ENCODE measurements at regions not wholly inside any gene's neighbourhood (a gene's known extent, or its start where the extent isn't known, plus 50 kb on each side); places are given as distances from the start of the nearest gene placed in this dataset.

DNA sequence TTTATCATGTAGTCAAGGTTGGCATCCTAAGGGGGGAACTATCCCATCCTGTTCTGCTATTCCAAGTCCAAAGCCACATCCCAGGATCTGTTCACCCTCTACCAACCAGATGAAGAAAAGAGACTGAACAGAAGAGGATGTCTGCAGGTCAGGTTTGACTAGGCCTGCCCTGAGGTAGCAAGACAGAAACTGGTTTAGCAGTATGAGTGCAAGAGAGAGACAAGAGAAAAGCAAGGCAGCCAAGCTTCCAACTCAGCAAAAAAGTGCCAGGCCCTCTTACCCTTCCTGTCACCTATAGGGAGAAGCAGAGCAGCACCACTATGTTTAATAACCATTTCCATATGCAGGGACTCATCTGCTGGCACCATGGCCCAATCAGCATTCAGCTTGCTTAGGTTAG lies 320.8 kb upstream of the DUSP10 start:
- H3K27ac ChIP-seq (ENCODE audit: low read depth in 1 of 2, low read length in 1 of 2) = no peak overlapping the region
- no peak for ATAC-seq (ENCODE audit: insufficient read depth, low FRiP score)
- peaks cover 0 to 7% (median 1%) of the 10 kb centered on the region in 4 donors for H3K9me3 ChIP-seq (ENCODE audit: control insufficient read depth in 4 of 4, insufficient read depth in 3 of 4, low read length in 3 of 4)
- no peak overlapping the region for H3K9ac ChIP-seq (ENCODE audit: insufficient read depth in 1 of 2, low read length in 2 of 2)
- H3K4me1 ChIP-seq (ENCODE audit: control insufficient read depth in 5 of 5, insufficient read depth in 5 of 5, low read length in 5 of 5) = no peaks in the 10 kb centered on the region
- H3K4me3 ChIP-seq = no peak overlapping the region
- no peaks in the 10 kb centered on the region for H3K36me3 ChIP-seq (ENCODE audit: control insufficient read depth in 4 of 4, insufficient read depth in 4 of 4, low read length in 4 of 4)
- H3K27me3 ChIP-seq (ENCODE audit: control insufficient read depth in 3 of 3, insufficient read depth in 3 of 3, low read length in 2 of 3) = no peaks in the 10 kb centered on the region
- no peak for DNase-seq
- TF ChIP-seq, protein P1, sequence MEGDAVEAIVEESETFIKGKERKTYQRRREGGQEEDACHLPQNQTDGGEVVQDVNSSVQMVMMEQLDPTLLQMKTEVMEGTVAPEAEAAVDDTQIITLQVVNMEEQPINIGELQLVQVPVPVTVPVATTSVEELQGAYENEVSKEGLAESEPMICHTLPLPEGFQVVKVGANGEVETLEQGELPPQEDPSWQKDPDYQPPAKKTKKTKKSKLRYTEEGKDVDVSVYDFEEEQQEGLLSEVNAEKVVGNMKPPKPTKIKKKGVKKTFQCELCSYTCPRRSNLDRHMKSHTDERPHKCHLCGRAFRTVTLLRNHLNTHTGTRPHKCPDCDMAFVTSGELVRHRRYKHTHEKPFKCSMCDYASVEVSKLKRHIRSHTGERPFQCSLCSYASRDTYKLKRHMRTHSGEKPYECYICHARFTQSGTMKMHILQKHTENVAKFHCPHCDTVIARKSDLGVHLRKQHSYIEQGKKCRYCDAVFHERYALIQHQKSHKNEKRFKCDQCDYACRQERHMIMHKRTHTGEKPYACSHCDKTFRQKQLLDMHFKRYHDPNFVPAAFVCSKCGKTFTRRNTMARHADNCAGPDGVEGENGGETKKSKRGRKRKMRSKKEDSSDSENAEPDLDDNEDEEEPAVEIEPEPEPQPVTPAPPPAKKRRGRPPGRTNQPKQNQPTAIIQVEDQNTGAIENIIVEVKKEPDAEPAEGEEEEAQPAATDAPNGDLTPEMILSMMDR (IDR thresholded peaks at IDR 0.05; ENCODE audit: control extremely low read depth, extremely low read depth) = no peak

DNA sequence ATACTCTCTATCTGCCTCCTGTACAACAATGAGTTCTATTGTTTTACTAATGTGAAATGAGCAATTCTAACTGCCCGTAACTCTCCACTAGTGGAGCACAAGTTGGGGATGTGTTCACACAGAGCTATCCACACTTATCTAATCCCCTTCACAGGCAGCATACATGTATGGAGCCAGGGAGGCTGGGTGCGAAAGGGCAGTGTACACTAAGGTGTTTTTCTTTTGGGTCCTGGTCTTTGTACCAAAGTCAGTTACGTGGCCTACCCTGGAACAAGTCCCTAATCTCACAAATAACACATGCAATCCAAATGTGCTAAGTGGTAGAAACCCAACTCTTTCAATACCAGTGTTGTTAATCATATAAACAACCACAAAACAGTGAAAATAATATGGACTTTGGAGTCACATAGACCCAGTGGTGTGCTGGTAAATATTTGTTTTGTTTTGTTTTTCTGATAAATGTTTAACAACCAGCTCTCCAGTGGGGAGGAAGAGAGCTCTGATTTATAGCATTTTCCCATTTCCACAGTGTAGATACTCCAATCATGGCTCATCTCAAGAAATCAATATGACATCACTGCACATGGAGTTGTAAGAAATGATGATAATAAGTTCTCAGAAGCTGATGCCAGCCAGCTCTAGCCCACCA lies 319.9 kb upstream of the DUSP10 start:
- H3K9ac ChIP-seq (ENCODE audit: insufficient read depth in 1 of 2, low read length in 2 of 2) = no peak overlapping the region
- ATAC-seq (ENCODE audit: insufficient read depth, low FRiP score) = no peak
- TF ChIP-seq, protein P1 (IDR thresholded peaks at IDR 0.05; ENCODE audit: control extremely low read depth, extremely low read depth) = no peak

DNA sequence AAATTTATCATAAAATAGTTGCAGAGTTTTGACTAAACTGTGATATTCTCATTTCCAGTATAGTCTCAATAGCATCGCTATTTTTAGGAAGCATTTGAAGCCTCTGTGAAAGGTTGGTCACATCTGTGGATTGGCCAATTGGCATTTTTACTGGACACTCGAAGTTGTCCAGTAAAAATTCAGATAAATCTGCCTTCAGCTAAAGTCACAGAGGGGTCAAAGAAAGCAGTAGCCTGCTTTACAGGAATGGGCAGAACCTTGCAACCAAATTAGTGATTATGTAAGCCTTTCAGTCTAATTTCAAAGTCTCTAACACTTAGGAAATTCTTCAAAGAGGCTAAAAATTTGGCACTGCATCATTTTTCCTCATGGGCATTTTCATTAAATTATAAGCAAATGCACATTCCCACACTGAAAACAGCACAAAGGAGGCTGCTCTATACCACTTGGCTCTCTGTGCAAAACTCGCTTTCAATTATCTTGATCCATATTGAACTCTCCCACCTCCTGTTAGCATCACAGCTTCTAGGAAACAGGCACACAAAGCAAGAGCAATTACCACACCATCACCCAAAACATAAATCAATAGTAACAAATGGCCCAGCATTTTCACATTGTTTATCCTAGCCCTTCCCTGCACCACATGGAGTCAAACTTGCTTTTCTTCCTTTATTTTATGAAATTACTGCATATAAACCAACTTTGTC lies 318.5 kb upstream of the DUSP10 start:
- no peaks in the 10 kb centered on the region for H3K36me3 ChIP-seq (ENCODE audit: control insufficient read depth in 4 of 4, insufficient read depth in 4 of 4, low read length in 4 of 4)

More for the DNA sequence above, 319.9 kb upstream of the DUSP10 start:
- no peak overlapping the region for H3K27ac ChIP-seq (ENCODE audit: low read depth in 1 of 2, low read length in 1 of 2)
- no peaks in the 10 kb centered on the region for H3K36me3 ChIP-seq (ENCODE audit: control insufficient read depth in 4 of 4, insufficient read depth in 4 of 4, low read length in 4 of 4)
- H3K4me1 ChIP-seq (ENCODE audit: control insufficient read depth in 5 of 5, insufficient read depth in 5 of 5, low read length in 5 of 5) = no peaks in the 10 kb centered on the region
- 93 to 95% methylated on average over 3 of the region's 3 CpGs for WGBS, 2 donors
- DNase-seq = no peak
- H3K27me3 ChIP-seq (ENCODE audit: control insufficient read depth in 3 of 3, insufficient read depth in 3 of 3, low read length in 2 of 3) = no peaks in the 10 kb centered on the region
- H3K4me3 ChIP-seq = no peak overlapping the region
- H3K9me3 ChIP-seq (ENCODE audit: control insufficient read depth in 4 of 4, insufficient read depth in 3 of 4, low read length in 3 of 4) = peaks cover 0 to 7% (median 1%) of the 10 kb centered on the region in 4 donors

More for the DNA sequence above, 318.5 kb upstream of the DUSP10 start:
- DNase-seq = no peak
- Histone ChIP-seq H3K4me1 (ENCODE audit: control insufficient read depth in 5 of 5, insufficient read depth in 5 of 5, low read length in 5 of 5) (no peaks in the 10 kb centered on the region), H3K9me3 (ENCODE audit: control insufficient read depth in 4 of 4, insufficient read depth in 3 of 4, low read length in 3 of 4) (peaks cover 0 to 7% (median 1%) of the 10 kb centered on the region in 4 donors), H3K27me3 (ENCODE audit: control insufficient read depth in 3 of 3, insufficient read depth in 3 of 3, low read length in 2 of 3) (no peaks in the 10 kb centered on the region), H3K9ac (ENCODE audit: insufficient read depth in 1 of 2, low read length in 2 of 2) (no peak overlapping the region), H3K27ac (ENCODE audit: low read depth in 1 of 2, low read length in 1 of 2) (no peak overlapping the region), H3K4me3 (no peak overlapping the region)
- WGBS, 2 donors = 78 to 91% methylated on average over 3 of the region's 3 CpGs
- TF ChIP-seq, protein P1 (IDR thresholded peaks at IDR 0.05; ENCODE audit: control extremely low read depth, extremely low read depth) = no peak
- ATAC-seq (ENCODE audit: insufficient read depth, low FRiP score) = no peak

Data from lung (tissue), 11 donors.